Esophagus squamous epithelium (tissue), 5 donors: ENCODE measurements at regions not wholly inside any gene's neighbourhood (a gene's known extent, or its start where the extent isn't known, plus 50 kb on each side); places are given as distances from the start of the nearest gene placed in this dataset.

Experiments used
- DNase-seq: peaks from one replicate; lab custom pipeline; 2025; lab: John Stamatoyannopoulos, UW
- H3K27ac ChIP-seq, 4 donors: fragments of 200-600 bp; sonication (generic); one replicate each; pipeline ENCODE4 v1.5.1; 2016 to 2019; ENCODE audit warnings: mild to moderate bottlenecking in 1 of 4
- H3K27me3 ChIP-seq, 4 donors: fragments of 200-600 bp; sonication (generic); 1 replicate in 3 of 4; 2 replicates in 1 of 4; pipeline versions ENCODE4 v1.5.1 to v1.6.0; 2017 to 2021; ENCODE audit warnings: antibody characterized with exemption in 1 of 4
- H3K36me3 ChIP-seq, 3 donors: fragments of 200-600 bp; sonication (generic); one replicate each; pipeline ENCODE4 v1.5.1; 2016 to 2019
- H3K4me1 ChIP-seq, 3 donors: fragments of 200-600 bp; sonication (generic); one replicate each; pipeline ENCODE4 v1.5.1; 2017 to 2019
- H3K4me3 ChIP-seq, 4 donors: fragments of 200-600 bp; sonication (generic); 1 replicate in 3 of 4; 2 replicates in 1 of 4; pipeline ENCODE4 v1.5.1; 2016 to 2019; ENCODE audit warnings: mild to moderate bottlenecking in 2 of 4, moderate library complexity in 1 of 4
- H3K9me3 ChIP-seq, 3 donors: fragments of 200-600 bp; sonication (generic); one replicate each; pipeline ENCODE4 v1.5.1; 2016 to 2019
- POLR2A ChIP-seq, 4 donors: fragments of 450-650 bp; IDR thresholded peaks; one replicate each; pipeline ENCODE4 v1.6.1; 2017; ENCODE audit warnings: antibody characterized with exemption in 4 of 4, mild to moderate bottlenecking in 4 of 4, moderate library complexity in 3 of 4
- WGBS, 2 donors: methylation state at CpG; one replicate each; pipeline ENCODE4 v1.1.5; 2018; 5-methylcytosine and 5-hydroxymethylcytosine counted together
- intact Hi-C: fragments of 100-400 bp; cut with DNase I; formaldehyde crosslinking; loops from one replicate; pipeline ENCODE4 v1.15.0; 2022
- TF ChIP-seq, protein P1 (sequence below), 6 experiments: fragments of 450-650 bp in 4 of 6; fragments of 200-600 bp in 2 of 6; sonication (generic) in 2 of 6; IDR thresholded peaks; one replicate each; pipeline ENCODE4 v1.5.1; 2016 to 2019; ENCODE audit warnings: antibody characterized with exemption in 6 of 6, mild to moderate bottlenecking in 4 of 6, moderate library complexity in 4 of 6
- donor health status: DM: yes; HTN: yes; CAD: no.

DNA sequence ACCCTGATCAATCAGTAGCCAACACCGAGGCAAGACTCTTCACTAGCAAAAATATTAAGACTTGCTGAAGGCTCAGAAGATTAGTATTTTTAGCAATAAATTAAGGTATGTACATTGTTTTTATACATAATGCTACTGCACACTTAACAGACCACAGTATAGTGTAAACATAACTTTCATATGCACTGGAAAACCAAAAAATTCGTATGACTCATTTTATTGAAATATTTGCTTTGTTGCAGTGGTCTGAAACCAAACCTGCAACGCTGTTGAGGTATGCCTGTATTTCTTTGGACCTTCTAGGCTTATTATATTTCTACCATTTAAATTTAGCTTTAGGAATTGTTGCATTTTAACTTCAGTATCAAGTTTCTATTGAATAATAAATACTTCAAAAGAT, 65.8 kb upstream of the BCL9 start:
- Histone ChIP-seq H3K36me3 (no peaks in the 10 kb centered on the region), H3K4me3 (no peak overlapping the region), H3K9me3 (no peaks in the 10 kb centered on the region), H3K27me3 (peaks cover 0 to 9% (median 0%) of the 10 kb centered on the region in 4 donors), H3K4me1 (no peaks in the 10 kb centered on the region), H3K27ac (no peak overlapping the region)
- 51 to 74% methylated on average over 3 of the region's 3 CpGs for WGBS, 2 donors
- DNase-seq, result no peak
- intact Hi-C loops, result no loop called here
- no peak for TF ChIP-seq POLR2A (IDR thresholded peaks at IDR 0.05)
- TF ChIP-seq, protein P1, sequence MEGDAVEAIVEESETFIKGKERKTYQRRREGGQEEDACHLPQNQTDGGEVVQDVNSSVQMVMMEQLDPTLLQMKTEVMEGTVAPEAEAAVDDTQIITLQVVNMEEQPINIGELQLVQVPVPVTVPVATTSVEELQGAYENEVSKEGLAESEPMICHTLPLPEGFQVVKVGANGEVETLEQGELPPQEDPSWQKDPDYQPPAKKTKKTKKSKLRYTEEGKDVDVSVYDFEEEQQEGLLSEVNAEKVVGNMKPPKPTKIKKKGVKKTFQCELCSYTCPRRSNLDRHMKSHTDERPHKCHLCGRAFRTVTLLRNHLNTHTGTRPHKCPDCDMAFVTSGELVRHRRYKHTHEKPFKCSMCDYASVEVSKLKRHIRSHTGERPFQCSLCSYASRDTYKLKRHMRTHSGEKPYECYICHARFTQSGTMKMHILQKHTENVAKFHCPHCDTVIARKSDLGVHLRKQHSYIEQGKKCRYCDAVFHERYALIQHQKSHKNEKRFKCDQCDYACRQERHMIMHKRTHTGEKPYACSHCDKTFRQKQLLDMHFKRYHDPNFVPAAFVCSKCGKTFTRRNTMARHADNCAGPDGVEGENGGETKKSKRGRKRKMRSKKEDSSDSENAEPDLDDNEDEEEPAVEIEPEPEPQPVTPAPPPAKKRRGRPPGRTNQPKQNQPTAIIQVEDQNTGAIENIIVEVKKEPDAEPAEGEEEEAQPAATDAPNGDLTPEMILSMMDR (IDR thresholded peaks at IDR 0.05), result no peak

DNA sequence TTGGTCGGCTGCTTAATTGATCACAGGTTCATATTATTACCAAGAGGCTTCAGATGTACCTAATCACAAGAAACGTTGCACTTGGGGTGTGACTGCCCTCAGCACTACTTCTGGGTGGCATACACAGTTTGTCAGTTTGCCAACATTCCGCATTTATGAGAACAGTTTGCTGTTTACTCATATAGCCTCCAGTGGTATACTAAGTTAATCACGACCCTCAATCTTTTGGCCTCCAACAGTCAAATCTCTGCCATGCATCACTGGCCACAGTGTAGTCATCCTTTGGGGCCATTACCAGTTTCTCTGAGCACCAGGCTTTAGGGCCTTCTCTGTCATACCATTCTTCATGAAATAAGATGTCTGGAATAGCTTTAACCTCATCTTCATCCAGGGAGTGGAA, 62.8 kb upstream of the BCL9 start:
- peaks cover 0 to 12% (median 0%) of the 10 kb centered on the region in 4 donors for H3K27me3 ChIP-seq
- H3K27ac ChIP-seq, result no peak overlapping the region
- no peaks in the 10 kb centered on the region for H3K4me1 ChIP-seq
- intact Hi-C loops, result no loop called here
- 57 to 59% methylated on average over 4 of the region's 4 CpGs for WGBS, 2 donors
- no peaks in the 10 kb centered on the region for H3K36me3 ChIP-seq
- no peak for TF ChIP-seq POLR2A (IDR thresholded peaks at IDR 0.05)
- TF ChIP-seq, protein P1 (IDR thresholded peaks at IDR 0.05), result no peak
- no peaks in the 10 kb centered on the region for H3K9me3 ChIP-seq
- H3K4me3 ChIP-seq, result no peak overlapping the region
- no peak for DNase-seq

DNA sequence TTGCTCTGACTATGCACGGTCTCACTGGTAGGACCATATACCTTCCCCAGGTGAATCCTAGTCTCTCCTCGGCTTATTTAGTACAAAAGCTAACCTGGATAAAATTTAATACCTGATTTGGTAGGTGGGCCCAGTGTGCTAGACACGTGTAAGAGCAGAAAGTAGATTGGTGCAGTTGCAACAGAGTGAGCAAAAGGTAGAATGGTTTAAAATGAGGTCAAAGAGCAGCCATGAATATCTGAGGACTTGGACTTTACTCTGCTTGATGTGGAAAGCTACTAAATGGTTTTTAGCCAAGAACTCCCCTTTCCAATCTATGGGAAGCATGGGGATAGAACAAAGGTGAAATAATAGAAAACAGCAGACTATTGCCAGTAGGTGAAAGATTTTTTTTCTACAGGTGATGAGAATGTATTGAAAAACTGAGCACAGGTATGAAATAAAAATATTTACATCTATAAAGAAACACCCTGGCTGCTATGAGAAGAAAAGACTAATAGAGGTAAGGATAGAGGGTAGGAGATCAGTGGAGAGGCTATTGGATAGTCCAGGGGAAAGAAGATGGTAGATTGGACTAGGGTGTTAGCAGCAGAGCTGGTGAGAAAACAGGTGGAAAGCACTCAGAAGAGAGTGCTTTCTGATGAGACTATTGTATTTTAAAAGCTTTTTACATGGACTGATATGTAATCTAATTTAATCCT, 61.3 kb upstream of the BCL9 start:
- DNase-seq, result no peak
- H3K27ac ChIP-seq, result no peak overlapping the region
- 55 to 61% methylated on average over 3 of the region's 3 CpGs for WGBS, 2 donors
- peaks cover 0 to 12% (median 0%) of the 10 kb centered on the region in 4 donors for H3K27me3 ChIP-seq
- no peak overlapping the region for H3K4me3 ChIP-seq
- no peaks in the 10 kb centered on the region for H3K9me3 ChIP-seq
- no peak for TF ChIP-seq POLR2A (IDR thresholded peaks at IDR 0.05)
- TF ChIP-seq, protein P1 (IDR thresholded peaks at IDR 0.05), result no peak
- no peaks in the 10 kb centered on the region for H3K4me1 ChIP-seq
- intact Hi-C loops, result no loop called here
- H3K36me3 ChIP-seq, result no peaks in the 10 kb centered on the region

DNA sequence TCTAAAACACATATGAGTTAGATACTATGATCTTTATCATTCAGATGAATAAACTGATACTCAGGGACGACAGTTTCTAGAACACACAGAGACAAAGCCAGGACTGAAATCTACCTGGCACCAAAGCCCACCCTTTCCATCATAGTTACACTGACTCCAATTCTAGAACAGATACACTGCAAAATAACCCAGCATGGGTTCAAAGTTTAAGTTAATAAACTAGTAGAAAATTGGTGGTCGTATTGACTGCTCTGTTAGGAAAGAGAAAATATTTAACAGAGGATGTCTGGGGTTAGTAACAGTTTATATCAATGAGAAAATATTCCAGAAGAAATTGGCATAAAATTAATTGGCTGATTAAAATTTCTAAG, 60.8 kb upstream of the BCL9 start:
- Histone ChIP-seq H3K4me3 (no peak overlapping the region), H3K27ac (no peak overlapping the region), H3K36me3 (no peaks in the 10 kb centered on the region), H3K27me3 (peaks cover 0 to 12% (median 0%) of the 10 kb centered on the region in 4 donors), H3K4me1 (no peaks in the 10 kb centered on the region), H3K9me3 (no peaks in the 10 kb centered on the region)
- WGBS, 2 donors, result 52 to 80% methylated on average over 2 of the region's 2 CpGs
- TF ChIP-seq POLR2A (IDR thresholded peaks at IDR 0.05), result no peak
- TF ChIP-seq, protein P1 (IDR thresholded peaks at IDR 0.05), result no peak
- intact Hi-C loops, result no loop called here
- no peak for DNase-seq

DNA sequence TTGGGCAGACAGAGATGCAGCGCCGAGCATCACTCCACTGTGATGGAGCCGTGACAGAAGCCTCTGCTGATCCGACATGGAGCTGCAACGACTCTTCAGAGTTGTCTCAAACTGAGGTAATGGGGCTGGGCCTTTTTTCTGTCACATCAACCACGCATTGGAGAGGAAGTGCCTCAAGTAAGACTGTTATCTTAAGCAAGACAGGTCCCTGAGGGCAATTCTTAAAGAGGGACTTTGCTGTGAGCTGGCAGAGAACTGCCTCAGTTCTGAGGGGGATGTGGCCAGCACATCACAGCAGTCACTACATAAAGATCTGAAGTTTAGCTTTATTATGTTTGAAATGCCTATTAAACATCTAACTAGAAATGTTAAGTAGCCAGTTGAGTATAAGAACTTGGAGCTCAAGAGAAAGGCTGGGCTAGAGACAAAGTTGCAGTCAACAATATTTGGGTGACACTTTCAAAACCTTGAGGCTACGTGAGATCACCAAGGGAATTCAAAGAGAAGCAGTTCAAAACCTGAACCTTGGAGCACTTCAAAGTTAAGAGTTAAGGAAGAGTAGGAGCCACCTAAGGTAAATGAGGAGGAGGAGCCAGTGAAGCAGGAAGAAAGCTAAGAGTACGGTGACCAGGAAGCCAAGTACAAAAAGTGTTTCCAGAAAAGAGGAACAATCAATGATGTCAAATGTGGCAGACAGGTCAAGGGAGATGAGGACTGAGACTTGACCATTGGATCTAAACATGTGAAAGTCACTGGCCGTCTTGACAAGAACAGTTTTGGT, 54.2 kb upstream of the BCL9 start:
- no peak overlapping the region for H3K4me3 ChIP-seq
- no peaks in the 10 kb centered on the region for H3K36me3 ChIP-seq
- intact Hi-C loops, result no loop called here
- no peak overlapping the region for H3K27ac ChIP-seq
- DNase-seq, result no peak
- peaks cover 0 to 8% (median 0%) of the 10 kb centered on the region in 4 donors for H3K27me3 ChIP-seq
- no peaks in the 10 kb centered on the region for H3K4me1 ChIP-seq
- no peaks in the 10 kb centered on the region for H3K9me3 ChIP-seq
- WGBS, 2 donors, result 60 to 64% methylated on average over 8 to 9 of the region's 9 CpGs
- TF ChIP-seq, protein P1 (IDR thresholded peaks at IDR 0.05), result no peak
- no peak for TF ChIP-seq POLR2A (IDR thresholded peaks at IDR 0.05)
